GM12878 (cell line): ENCODE measurements at regions not wholly inside any gene's neighbourhood (a gene's known extent, or its start where the extent isn't known, plus 50 kb on each side); places are given as distances from the start of the nearest gene placed in this dataset.

Experiments used
- CTCF ChIP-seq, 3 experiments: IDR thresholded peaks in 2 of 3; conservative IDR thresholded peaks in 1 of 3; 2 replicates each; pipeline ENCODE4 v1.5.1; 2011; ENCODE audit warnings: low read depth in 3 of 3, low read length in 3 of 3, mild to moderate bottlenecking in 3 of 3, control low read depth in 2 of 3, moderate library complexity in 2 of 3, inconsistent platforms in 1 of 3, mixed read lengths in 1 of 3; ENCODE audit not compliant: control insufficient read depth in 2 of 3, insufficient read depth in 1 of 3; ENCODE audit errors: extremely low read depth in 1 of 3
- KDM1A ChIP-seq: fragments of 200-600 bp; sonication (generic); IDR thresholded peaks from 2 replicates; pipeline ENCODE4 v1.6.1; 2016; ENCODE audit warnings: borderline replicate concordance
- MXI1 ChIP-seq: fragments of 150-350 bp; IDR thresholded peaks from 2 replicates; pipeline ENCODE4 v1.6.1; 2011; ENCODE audit warnings: low read depth, mild to moderate bottlenecking, inconsistent platforms, low read length, improper control_type of control experiment
- PBX3 ChIP-seq: IDR thresholded peaks from 2 replicates; pipeline ENCODE4 v1.6.1; 2011; ENCODE audit warnings: mild to moderate bottlenecking, low read depth, low read length, moderate library complexity; ENCODE audit not compliant: insufficient replicate concordance
- PKNOX1 ChIP-seq: fragments of 450-650 bp; IDR thresholded peaks from 2 replicates; pipeline ENCODE4 v1.6.1; 2016; ENCODE audit warnings: mild to moderate bottlenecking
- POLR2AphosphoS5 ChIP-seq: IDR thresholded peaks from 2 replicates; pipeline ENCODE4 v1.6.1; 2011; ENCODE audit warnings: mild to moderate bottlenecking, low read length, inconsistent platforms
- SUZ12 ChIP-seq: fragments of 200-600 bp; sonication (generic); IDR thresholded peaks from one replicate; pipeline ENCODE4 v1.6.1; 2018; ENCODE audit warnings: antibody characterized with exemption, mild to moderate bottlenecking; ENCODE audit not compliant: unreplicated experiment

GRCh38 chr9:20042128-20042711, 253.4 kb upstream of the SLC24A2 start:
- TF ChIP-seq PBX3 (no peak), PKNOX1 (no peak), SUZ12 (no peak), MXI1 (no peak), KDM1A (no peak), CTCF (IDR thresholded peaks at IDR 0.05 in 2 of 3, conservative IDR thresholded peaks at IDR 0.05 in 1 of 3; ENCODE audit: control insufficient read depth in 2 of 3, extremely low read depth in 1 of 3, insufficient read depth in 1 of 3, low read depth in 3 of 3, low read length in 3 of 3) (no peak), POLR2AphosphoS5 (no peak)
